GM19023 (cell line): ENCODE measurements at regions not wholly inside any gene's neighbourhood (a gene's known extent, or its start where the extent isn't known, plus 50 kb on each side); places are given as distances from the start of the nearest gene placed in this dataset.
"Not testable (repeated sequence)": the region's sequence is repeated elsewhere in the genome, so short reads cannot be mapped to it uniquely, and the experiment has no call there.

ENCODE experiments used
- ATAC-seq: cut with Tn5 transposase; IDR thresholded peaks from one replicate; pipeline ENCODE4 v1.9.1; 2021; ENCODE audit warnings: mild to moderate bottlenecking, moderate library complexity; ENCODE audit not compliant: unreplicated experiment

GRCh38 chr7:81839708-81840369 lies 70.0 kb upstream of the HGF start:
- ATAC-seq, result peak; percentile 88

GRCh38 chr7:81833401-81833800 lies 63.6 kb upstream of the HGF start:
- no peak for ATAC-seq

- ATAC-seq, result no peak
Observed at GRCh38 chr7:81831883-81832282, 62.0 kb upstream of the HGF start.

GRCh38 chr7:81829511-81829910 lies 59.7 kb upstream of the HGF start:
- ATAC-seq, result not testable (repeated sequence)

- ATAC-seq, result no peak
Observed at GRCh38 chr7:81822811-81823210, 53.0 kb upstream of the HGF start.

GRCh38 chr7:81819861-81820260 lies 50.0 kb upstream of the HGF start:
- ATAC-seq, result no peak
